Activated effector memory CD4-positive, alpha-beta T cell treated with anti-CD3 and anti-CD28 coated beads, Interleukin-2, amount 50 U/mL, for 16 hours (primary cell): ENCODE measurements at regions not wholly inside any gene's neighbourhood (a gene's known extent, or its start where the extent isn't known, plus 50 kb on each side); places are given as distances from the start of the nearest gene placed in this dataset.
"Not testable (repeated sequence)": the region's sequence is repeated elsewhere in the genome, so short reads cannot be mapped to it uniquely, and the experiment has no call there.

Source experiments
- DNase-seq: peaks from one replicate; pipeline ENCODE4 v3.0.0-alpha.2; 2020

GRCh38 chr6:165001502-165002157, 307.8 kb downstream of the C6orf118 start:
- no peak for DNase-seq

GRCh38 chr6:164998297-164998696, 311.1 kb downstream of the C6orf118 start:
- DNase-seq = no peak

- no peak for DNase-seq
Measured at GRCh38 chr6:164996838-164997237, 312.6 kb downstream of the C6orf118 start.

- DNase-seq = no peak
Measured at GRCh38 chr6:164991573-164991972, 317.8 kb downstream of the C6orf118 start.

GRCh38 chr6:164990901-164991300, 318.5 kb downstream of the C6orf118 start:
- DNase-seq = no peak

- no peak for DNase-seq
Measured at GRCh38 chr6:164982389-164982788, 327.0 kb downstream of the C6orf118 start.

- DNase-seq = no peak
Measured at GRCh38 chr6:164967102-164967501, 342.3 kb downstream of the C6orf118 start.

GRCh38 chr6:164962805-164963204, 346.6 kb downstream of the C6orf118 start:
- DNase-seq = no peak

- no peak for DNase-seq
Measured at GRCh38 chr6:164947164-164947563, 362.2 kb downstream of the C6orf118 start.

- no peak for DNase-seq
Measured at GRCh38 chr6:164942271-164942670, 367.1 kb downstream of the C6orf118 start.

- not testable (repeated sequence) for DNase-seq
Measured at GRCh38 chr6:164933238-164933794, 376.1 kb downstream of the C6orf118 start.

- DNase-seq = no peak
Measured at GRCh38 chr6:164929408-164929977, 379.9 kb downstream of the C6orf118 start.

- DNase-seq = no peak
Measured at GRCh38 chr6:164928728-164929407, 380.5 kb downstream of the C6orf118 start.

GRCh38 chr6:164928057-164928727, 381.2 kb downstream of the C6orf118 start:
- no peak for DNase-seq

- DNase-seq = peak; percentile 81
Measured at GRCh38 chr6:164927288-164928056, 381.9 kb downstream of the C6orf118 start.

GRCh38 chr6:164926686-164927085, 382.7 kb downstream of the C6orf118 start:
- no peak for DNase-seq

GRCh38 chr6:164925681-164926530, 383.5 kb downstream of the C6orf118 start:
- no peak for DNase-seq

GRCh38 chr6:164924674-164925073, 384.7 kb downstream of the C6orf118 start:
- no peak for DNase-seq

- DNase-seq = no peak
Measured at GRCh38 chr6:164917211-164917610, 392.2 kb downstream of the C6orf118 start.

GRCh38 chr6:164916087-164916486, 393.3 kb downstream of the C6orf118 start:
- no peak for DNase-seq

GRCh38 chr6:164911873-164912580, 397.4 kb downstream of the C6orf118 start:
- no peak for DNase-seq
